Panc1 (cell line): ENCODE measurements at regions not wholly inside any gene's neighbourhood (a gene's known extent, or its start where the extent isn't known, plus 50 kb on each side); places are given as distances from the start of the nearest gene placed in this dataset.

ENCODE experiments used
- ATAC-seq: fragments of 200-7000 bp; cut with Tn5 transposase; 2 replicates; pipeline ENCODE4 v1.9.1; 2020; ENCODE audit warnings: mild to moderate bottlenecking, moderate library complexity
- BruUV-seq: library from RNA; stranded (reverse); fragments of 400-500 nt; replicated peaks from 2 replicates; lab custom pipeline; 2021; lab: Mats Ljungman, UMichigan
- CTCF ChIA-PET: fragments of 300-600 bp; sonication (Branson Sonifier 250); formaldehyde crosslinking; loops from one replicate; lab custom pipeline; 2022; ENCODE audit warnings: antibody characterized with exemption; lab: Charles Lee
- POLR2A ChIA-PET: fragments of 300-600 bp; sonication (Branson Sonifier 250); formaldehyde crosslinking; loops from one replicate; lab custom pipeline; 2022; ENCODE audit warnings: antibody characterized with exemption; lab: Charles Lee
- DNase-seq: peaks from one replicate; pipeline ENCODE4 v3.0.0-alpha.2; 2010; ENCODE audit warnings: low read depth, low spot score
- H3K27ac ChIP-seq: 2 replicates; pipeline ENCODE4 v1.5.1; 2011; ENCODE audit warnings: mild to moderate bottlenecking, low read length, inconsistent platforms
- H3K27me3 ChIP-seq: fragments of 200-500 bp; sonication (Bioruptor generic); 2 replicates; pipeline ENCODE4 v1.6.0; 2014; ENCODE audit warnings: low read length, inconsistent platforms; ENCODE audit not compliant: control insufficient read depth, insufficient read depth
- H3K36me3 ChIP-seq: fragments of 200-500 bp; sonication (Bioruptor generic); 2 replicates; pipeline ENCODE4 v1.5.1; 2014; ENCODE audit warnings: inconsistent platforms, mild to moderate bottlenecking, low read length, moderate library complexity; ENCODE audit not compliant: control insufficient read depth, insufficient read depth
- H3K4me1 ChIP-seq: 2 replicates; pipeline ENCODE4 v1.5.1; 2011; ENCODE audit warnings: inconsistent platforms, mild to moderate bottlenecking, low read length, moderate library complexity; ENCODE audit not compliant: control insufficient read depth, insufficient read depth
- H3K4me3 ChIP-seq, 2 experiments: 2 replicates each; pipeline ENCODE4 v1.5.1; 2011 to 2012; ENCODE audit warnings: low read depth in 2 of 2, low read length in 2 of 2, mild to moderate bottlenecking in 2 of 2, inconsistent platforms in 1 of 2, moderate library complexity in 1 of 2
- H3K9me3 ChIP-seq: fragments of 200-500 bp; sonication (Bioruptor generic); 2 replicates; pipeline ENCODE4 v1.5.1; 2014; ENCODE audit warnings: low read depth, mild to moderate bottlenecking, inconsistent platforms, low read length, moderate library complexity; ENCODE audit not compliant: control insufficient read depth, insufficient read depth
- POLR2AphosphoS5 ChIP-seq: IDR thresholded peaks from 2 replicates; pipeline ENCODE4 v1.6.1; 2012; ENCODE audit warnings: mild to moderate bottlenecking, low read depth, low read length, moderate library complexity
- SIN3A ChIP-seq: IDR thresholded peaks from 2 replicates; pipeline ENCODE4 v1.6.1; 2012; ENCODE audit warnings: low read depth, mild to moderate bottlenecking, low read length, moderate library complexity, borderline replicate concordance; ENCODE audit not compliant: insufficient read depth
- TCF7L2 ChIP-seq: IDR thresholded peaks from 2 replicates; pipeline ENCODE4 v1.6.1; 2011; ENCODE audit warnings: mild to moderate bottlenecking, low read depth, low read length, inconsistent platforms
- in situ Hi-C: cut with HindIII; loops from 2 replicates; pipeline ENCODE4 v1.10.0; 2016; ENCODE audit warnings: low sequenced_read_pairs, low pct_unique_long_range_greater_than_20kb
- intact Hi-C: fragments of 100-400 bp; cut with micrococcal nuclease; formaldehyde crosslinking; loops from one replicate; pipeline ENCODE4 v1.10.0; 2022; ENCODE audit not compliant: unreplicated experiment
- TF ChIP-seq, protein P1 (sequence below): fragments of 450-650 bp; IDR thresholded peaks from 2 replicates; pipeline ENCODE4 v1.5.1; 2017; ENCODE audit warnings: mild to moderate bottlenecking
- TF ChIP-seq, protein P2 (sequence below), 2 experiments: IDR thresholded peaks; 2 replicates each; pipeline ENCODE4 v1.6.1; 2011 to 2012; ENCODE audit warnings: low read depth in 2 of 2, control low read depth in 1 of 2, low read length in 1 of 2, mild to moderate bottlenecking in 1 of 2, moderate library complexity in 1 of 2; ENCODE audit not compliant: insufficient read depth in 1 of 2

DNA sequence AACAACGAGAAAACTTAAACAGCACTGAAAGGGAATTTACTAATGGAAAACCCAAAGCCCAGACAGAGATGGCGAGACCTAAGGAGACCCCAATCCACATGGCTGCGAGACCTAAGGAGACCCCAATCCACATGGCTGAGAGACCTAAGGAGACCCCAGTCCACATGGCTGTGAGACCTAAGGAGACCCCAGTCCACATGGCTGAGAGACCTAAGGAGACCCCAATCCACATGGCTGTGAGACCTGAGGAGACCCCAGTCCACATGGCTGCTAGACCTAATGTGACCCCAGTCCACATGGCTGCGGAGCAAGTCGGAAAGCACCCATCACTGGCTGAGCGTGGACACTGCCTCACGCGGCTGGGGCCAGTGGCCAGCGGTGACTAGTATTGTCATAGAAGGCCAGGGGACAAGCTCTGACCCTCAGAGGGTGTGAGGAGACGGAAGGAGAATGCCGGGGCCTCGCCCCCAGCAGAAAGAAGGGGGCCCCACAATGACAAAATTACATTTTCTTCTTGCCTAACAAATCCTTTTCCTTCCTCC, 241.8 kb downstream of the C16orf95 start:
- no peak overlapping the region for H3K27ac ChIP-seq
- no peak overlapping the region for H3K4me3 ChIP-seq
- H3K4me1 ChIP-seq = no peaks in the 10 kb centered on the region
- no TSS peak for BruUV-seq
- TF ChIP-seq, protein P1, sequence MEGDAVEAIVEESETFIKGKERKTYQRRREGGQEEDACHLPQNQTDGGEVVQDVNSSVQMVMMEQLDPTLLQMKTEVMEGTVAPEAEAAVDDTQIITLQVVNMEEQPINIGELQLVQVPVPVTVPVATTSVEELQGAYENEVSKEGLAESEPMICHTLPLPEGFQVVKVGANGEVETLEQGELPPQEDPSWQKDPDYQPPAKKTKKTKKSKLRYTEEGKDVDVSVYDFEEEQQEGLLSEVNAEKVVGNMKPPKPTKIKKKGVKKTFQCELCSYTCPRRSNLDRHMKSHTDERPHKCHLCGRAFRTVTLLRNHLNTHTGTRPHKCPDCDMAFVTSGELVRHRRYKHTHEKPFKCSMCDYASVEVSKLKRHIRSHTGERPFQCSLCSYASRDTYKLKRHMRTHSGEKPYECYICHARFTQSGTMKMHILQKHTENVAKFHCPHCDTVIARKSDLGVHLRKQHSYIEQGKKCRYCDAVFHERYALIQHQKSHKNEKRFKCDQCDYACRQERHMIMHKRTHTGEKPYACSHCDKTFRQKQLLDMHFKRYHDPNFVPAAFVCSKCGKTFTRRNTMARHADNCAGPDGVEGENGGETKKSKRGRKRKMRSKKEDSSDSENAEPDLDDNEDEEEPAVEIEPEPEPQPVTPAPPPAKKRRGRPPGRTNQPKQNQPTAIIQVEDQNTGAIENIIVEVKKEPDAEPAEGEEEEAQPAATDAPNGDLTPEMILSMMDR = no peak
- no peak for TF ChIP-seq SIN3A
- TF ChIP-seq TCF7L2 = no peak
- no peak for TF ChIP-seq POLR2AphosphoS5
- TF ChIP-seq, protein P2, sequence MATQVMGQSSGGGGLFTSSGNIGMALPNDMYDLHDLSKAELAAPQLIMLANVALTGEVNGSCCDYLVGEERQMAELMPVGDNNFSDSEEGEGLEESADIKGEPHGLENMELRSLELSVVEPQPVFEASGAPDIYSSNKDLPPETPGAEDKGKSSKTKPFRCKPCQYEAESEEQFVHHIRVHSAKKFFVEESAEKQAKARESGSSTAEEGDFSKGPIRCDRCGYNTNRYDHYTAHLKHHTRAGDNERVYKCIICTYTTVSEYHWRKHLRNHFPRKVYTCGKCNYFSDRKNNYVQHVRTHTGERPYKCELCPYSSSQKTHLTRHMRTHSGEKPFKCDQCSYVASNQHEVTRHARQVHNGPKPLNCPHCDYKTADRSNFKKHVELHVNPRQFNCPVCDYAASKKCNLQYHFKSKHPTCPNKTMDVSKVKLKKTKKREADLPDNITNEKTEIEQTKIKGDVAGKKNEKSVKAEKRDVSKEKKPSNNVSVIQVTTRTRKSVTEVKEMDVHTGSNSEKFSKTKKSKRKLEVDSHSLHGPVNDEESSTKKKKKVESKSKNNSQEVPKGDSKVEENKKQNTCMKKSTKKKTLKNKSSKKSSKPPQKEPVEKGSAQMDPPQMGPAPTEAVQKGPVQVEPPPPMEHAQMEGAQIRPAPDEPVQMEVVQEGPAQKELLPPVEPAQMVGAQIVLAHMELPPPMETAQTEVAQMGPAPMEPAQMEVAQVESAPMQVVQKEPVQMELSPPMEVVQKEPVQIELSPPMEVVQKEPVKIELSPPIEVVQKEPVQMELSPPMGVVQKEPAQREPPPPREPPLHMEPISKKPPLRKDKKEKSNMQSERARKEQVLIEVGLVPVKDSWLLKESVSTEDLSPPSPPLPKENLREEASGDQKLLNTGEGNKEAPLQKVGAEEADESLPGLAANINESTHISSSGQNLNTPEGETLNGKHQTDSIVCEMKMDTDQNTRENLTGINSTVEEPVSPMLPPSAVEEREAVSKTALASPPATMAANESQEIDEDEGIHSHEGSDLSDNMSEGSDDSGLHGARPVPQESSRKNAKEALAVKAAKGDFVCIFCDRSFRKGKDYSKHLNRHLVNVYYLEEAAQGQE (IDR thresholded peaks at IDR 0.05; ENCODE audit: insufficient read depth in 1 of 2, low read depth in 2 of 2, low read length in 1 of 2) = no peak
- in situ Hi-C loops (no loop called here), intact Hi-C loops (no loop called here)
- no peaks in the 10 kb centered on the region for H3K27me3 ChIP-seq
- DNase-seq (no peak), ATAC-seq (no peak)
- CTCF ChIA-PET = no interaction called here
- peaks cover 4% of the 10 kb centered on the region; the same call in 1 of the 2 replicates for H3K9me3 ChIP-seq
- no peaks in the 10 kb centered on the region for H3K36me3 ChIP-seq
- POLR2A ChIA-PET = no interaction called here

DNA sequence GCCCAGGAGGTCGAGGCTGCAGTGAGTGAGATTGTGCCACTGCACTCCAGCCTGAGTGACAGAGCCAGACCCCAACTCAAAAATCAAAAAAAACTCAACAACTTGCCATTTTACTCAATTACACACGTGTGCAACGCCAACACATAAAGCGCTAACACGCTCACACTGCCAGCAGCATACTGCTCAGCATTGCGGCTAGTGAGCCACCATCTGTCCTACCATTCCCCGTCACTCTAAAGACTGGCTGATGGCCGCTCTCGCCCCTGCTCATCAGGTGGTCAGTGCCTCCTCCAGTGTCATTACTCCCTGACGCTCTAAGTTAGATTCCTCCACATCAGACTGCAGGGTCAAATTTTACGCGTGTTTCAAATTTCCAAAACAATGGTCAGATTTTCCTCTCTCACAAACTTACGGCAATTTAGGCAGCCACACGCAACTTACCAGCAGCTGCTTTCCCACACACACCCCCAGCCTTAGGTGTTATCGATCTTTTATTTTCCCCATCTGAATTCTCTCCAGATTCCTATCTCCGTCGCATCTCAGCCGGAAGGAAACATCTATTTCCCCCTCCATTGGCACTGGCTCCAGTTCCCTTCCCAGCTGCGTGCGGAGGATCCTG, 240.8 kb downstream of the C16orf95 start:
- in situ Hi-C loops = no loop called here
- Histone ChIP-seq H3K36me3 (no peaks in the 10 kb centered on the region), H3K4me1 (no peaks in the 10 kb centered on the region), H3K27me3 (no peaks in the 10 kb centered on the region), H3K27ac (no peak overlapping the region), H3K4me3 (no peak overlapping the region), H3K9me3 (peaks cover 13% of the 10 kb centered on the region; the same call in 1 of the 2 replicates)
- no TSS peak for BruUV-seq
- CTCF ChIA-PET = no interaction called here
- no peak for DNase-seq
- TF ChIP-seq, protein P2 (IDR thresholded peaks at IDR 0.05; ENCODE audit: insufficient read depth in 1 of 2, low read depth in 2 of 2, low read length in 1 of 2) = no peak
- TF ChIP-seq, protein P1 = no peak
- TF ChIP-seq TCF7L2 = no peak
- TF ChIP-seq SIN3A = no peak
- TF ChIP-seq POLR2AphosphoS5 = no peak
- POLR2A ChIA-PET = no interaction called here
- ATAC-seq = no peak
- intact Hi-C loops = no loop called here
